Urothelium cell line (cell line): ENCODE measurements at regions not wholly inside any gene's neighbourhood (a gene's known extent, or its start where the extent isn't known, plus 50 kb on each side); places are given as distances from the start of the nearest gene placed in this dataset.
A peak's percentile ranks its signal among the peaks of the same experiment; 100 is the strongest.
"Not testable (repeated sequence)": the region's sequence is repeated elsewhere in the genome, so short reads cannot be mapped to it uniquely, and the experiment has no call there.

Experiments
- DNase-seq: peaks from one replicate; pipeline ENCODE4 v3.0.0; 2011; ENCODE audit warnings: low spot score, mixed read lengths
- FAIRE-seq: peaks from 2 replicates; lab custom pipeline; 2011; peaks lifted over from hg19 to GRCh38; lab: Jason Lieb, UNC

DNA sequence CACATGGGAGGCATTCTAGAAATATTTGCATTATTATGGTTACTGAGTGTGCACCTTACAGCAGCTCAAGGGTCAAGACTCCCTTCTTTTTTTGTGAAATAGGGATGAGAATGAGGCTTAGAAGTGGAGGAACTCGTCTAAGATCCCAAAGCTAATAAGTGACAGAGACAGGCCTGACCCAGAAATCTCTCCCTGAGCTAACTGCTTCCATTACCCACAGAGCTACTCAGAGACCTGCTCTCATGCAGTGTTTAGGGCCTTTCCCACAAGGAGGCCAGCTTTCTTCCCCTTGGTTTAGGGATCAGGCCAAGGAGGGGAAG, 301.7 kb downstream of the RPS24 start:
- no peak for FAIRE-seq
- no peak for DNase-seq

DNA sequence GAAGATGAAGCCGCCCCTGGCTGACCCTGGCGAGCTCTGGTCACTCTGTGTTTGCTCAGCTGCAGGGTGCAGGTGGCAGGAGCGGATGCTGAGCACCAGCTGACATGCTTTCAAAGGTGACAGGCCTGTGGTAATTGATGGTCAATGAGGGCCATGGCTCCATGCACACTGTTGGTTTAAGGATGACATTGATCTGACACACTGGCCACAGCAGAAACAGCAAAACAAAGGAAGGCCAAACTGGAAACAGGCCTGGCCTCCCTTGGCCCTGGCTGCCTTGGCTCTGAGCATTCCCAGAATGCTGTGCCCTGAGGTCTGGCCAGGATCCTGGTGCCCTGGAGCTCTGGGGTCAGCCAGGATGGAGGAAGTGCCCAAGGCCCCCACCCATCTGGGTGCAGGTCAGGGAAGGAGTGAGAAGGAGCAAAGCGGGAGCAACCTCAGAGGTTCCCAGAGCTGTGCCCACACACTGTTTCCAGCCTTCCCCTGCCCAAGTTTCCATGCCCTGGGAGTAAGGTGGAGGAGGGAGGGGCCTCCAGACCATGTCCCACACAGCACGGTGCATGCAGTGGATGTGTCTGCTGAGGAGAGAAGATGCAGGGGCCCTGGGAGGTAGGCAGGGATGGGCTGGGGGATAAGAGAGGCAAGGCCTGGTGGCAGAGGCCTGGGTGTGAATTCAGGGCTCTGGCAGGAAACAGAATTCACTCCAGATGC, 302.2 kb downstream of the RPS24 start:
- DNase-seq = no peak
- no peak for FAIRE-seq

DNA sequence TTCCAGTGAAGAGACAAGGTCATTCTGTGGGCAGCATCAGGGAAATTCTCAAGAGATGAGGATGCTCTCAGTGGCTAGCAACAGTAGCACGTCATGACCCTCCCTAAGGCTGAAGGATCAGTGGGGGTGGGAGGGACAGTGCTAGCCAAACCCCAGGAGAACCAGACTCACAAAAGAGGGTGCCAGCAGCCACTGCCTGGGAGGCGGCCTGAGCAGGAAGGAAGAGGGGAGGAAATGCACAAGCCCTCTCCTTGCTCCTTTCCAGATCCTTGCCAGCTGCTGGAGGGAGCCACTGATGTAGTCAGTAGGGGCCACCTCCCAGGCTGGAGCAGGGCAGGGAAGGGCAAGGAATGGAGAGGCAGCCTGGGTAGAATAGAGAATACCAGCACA, 302.7 kb downstream of the RPS24 start:
- DNase-seq (no peak), FAIRE-seq (no peak)

DNA sequence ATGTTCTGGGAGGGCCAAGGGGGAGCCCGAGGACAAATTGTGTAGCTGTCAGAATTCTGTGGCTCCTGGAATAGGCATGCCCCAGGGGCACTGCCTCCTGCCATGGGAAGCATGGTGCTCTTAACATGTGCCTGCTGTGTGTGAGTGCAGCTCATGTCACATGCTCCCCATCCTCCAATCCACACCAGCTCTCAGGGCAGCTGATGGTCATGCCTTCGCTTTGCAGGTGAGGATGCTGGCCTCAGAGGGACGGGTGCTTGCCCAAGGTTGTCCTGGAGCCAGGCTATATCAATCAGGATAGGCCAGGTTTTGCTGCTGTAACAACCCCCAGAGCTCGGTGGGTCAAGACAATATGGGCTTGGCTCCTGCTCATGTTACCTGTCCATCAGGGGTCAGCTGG, 303.4 kb downstream of the RPS24 start:
- DNase-seq (no peak), FAIRE-seq (peak; percentile 50)

DNA sequence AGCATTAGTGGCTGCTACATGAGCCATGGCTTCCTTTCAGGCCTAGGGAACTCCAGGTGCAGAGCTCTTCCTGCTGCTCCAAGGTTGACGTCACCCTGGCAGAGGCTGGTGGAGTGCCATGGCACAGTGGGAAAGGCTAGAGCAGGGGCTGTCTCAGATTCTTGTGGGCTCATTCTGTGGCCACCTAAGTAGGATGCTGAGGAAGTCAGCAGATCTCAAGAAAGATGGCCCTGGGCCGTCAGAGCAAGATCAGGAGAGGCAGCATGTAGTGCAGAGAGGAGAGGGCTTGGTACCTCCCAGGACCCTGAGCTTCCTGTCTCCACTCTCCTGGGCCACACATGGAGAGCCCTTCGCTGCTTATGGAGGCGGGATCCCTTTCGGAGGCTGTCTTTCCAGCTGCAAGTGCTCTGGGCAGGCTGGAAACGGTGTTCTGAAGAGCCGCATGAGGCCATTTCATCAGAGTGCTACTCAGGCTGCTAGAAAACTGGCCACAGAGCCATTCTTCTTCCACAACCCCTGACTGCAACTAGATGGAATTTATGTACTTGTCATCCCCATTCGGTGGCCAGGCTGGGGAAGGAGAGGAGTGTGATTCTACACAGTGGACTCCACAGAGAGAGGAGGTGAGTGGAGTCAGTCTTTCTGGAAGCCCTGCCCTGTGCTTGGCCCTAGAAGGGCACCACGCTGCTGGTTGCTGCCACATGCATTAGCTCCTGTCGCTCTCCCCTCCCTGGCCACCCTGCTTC, 304.2 kb downstream of the RPS24 start:
- DNase-seq = no peak
- FAIRE-seq = no peak

DNA sequence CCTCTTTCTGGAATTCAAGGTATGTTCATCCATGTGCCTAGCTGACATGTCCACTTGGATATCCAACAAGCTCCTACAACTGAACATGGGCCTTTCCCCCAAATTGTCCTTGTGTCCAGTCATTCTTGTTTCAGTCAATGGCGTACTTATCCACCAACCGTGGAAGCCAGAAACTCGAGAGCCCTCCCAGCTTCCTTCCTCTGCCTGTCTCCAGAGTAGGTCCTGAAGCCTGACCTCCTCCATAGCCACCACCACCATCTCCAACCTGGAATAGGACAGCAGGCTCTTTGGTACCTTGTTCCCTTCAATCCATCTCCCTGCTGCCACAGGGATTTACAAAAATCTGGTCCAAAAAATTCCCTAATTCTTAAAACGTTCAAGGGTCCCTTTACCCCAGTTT, 305.1 kb downstream of the RPS24 start:
- DNase-seq (no peak), FAIRE-seq (no peak)

DNA sequence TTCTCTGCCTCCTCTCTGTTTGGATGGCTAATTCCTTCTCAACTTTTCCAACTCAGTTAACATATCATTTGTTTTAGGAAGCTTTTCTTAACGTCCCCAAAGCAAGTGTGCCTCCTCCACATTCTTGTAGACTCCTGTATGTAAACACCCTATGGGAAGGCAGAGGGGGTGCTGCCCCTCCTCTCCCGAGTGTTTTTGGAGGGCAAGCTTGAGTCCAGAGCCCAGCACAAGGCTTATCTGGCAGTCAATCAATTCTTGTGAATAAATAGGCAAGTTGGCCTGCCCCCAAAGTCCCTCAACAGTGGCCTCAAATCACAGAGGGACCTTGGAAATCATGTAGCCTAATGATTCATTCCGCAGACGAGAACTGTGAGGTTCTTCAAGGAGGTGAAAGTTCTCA, 305.6 kb downstream of the RPS24 start:
- DNase-seq (no peak), FAIRE-seq (no peak)

DNA sequence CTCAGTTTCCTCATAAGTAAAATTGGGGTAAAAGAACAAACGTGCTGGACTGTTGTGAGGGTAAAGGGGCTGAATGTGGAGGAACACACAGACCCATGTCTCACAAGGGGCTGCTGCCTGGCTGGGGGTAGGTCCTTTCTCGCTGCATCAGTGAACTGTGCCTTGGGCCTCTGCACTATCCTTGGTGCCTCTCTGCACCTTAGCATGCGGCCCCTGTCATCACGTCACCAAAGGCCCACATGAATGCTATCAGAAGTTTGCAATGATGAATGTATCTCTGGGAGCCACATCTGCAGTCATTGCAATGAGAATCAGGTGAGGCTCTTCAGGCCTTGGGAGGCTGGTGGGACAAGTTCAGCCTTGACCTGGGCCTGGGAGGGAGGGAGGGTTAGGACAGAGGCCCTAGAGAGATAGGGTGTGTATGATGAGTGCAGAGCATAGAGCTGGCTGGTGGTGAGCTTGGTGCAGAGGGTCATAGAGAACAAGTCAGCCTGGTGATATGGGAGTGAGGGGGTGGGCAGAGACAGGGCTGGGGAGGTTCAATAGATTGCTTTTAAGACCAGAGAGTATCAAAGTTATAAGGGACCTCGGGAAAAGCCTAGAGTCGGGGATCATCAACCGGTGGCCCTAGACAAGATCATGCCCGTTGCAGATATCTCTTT, 308.4 kb downstream of the RPS24 start:
- no peak for FAIRE-seq
- no peak for DNase-seq

DNA sequence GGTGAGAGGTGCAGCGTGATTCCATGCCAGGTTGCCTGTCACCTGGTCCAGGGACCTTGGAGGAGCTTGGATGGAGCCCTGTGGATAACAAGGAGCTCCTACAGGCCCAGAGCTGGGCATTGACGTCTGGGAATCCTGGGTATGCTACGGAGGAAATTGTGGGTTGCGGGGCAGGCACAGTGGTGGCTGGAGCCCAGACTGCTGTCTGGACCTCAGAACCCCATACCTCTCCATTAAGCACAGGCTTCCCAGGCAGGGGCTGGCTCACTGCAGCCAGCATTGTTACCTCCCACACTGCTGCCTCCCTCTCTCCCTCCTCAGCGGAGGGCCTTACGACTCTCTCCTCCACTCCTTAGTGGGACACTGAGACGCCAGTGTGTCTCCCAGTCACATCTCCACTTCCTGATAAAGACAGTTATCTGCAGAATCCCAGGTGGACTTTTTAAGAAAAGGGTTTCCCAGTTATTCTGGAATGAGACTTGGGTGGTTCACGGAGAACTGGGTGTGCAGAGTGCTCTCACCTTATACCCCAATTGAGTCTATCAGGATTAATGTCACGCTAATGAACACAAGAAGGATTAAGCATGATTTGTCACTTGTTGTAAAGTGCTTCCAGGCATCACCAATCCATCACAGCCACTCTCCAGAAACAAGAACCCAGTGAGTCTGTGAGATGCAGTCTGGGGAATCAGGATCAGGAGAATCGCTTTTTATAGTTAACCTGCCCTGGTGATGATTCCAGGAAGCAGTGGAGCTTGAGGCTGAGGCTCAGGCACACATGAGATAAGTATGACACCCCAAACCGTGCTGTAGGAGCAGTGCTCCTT, 309.4 kb downstream of the RPS24 start:
- no peak for DNase-seq
- no peak for FAIRE-seq

DNA sequence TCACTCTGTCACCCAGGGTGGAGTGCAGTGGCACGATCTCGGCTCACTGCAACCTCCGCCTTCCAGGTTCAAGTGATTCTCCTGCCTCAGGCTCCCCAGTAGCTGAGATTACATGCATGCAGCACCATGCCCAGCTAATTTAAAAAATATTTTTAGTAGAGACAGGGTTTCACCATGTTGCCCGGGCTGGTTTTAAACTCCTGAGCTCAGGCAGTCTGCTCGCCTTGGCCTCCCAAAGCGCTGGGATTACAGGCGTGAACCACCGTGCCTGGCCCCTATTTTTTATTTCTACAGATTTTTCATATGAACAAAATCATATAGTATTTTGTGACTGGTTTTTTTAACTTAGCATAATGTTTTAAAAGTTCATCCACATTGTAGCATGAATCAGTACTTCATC, 310.6 kb downstream of the RPS24 start:
- FAIRE-seq, DNase-seq: not testable (repeated sequence)

DNA sequence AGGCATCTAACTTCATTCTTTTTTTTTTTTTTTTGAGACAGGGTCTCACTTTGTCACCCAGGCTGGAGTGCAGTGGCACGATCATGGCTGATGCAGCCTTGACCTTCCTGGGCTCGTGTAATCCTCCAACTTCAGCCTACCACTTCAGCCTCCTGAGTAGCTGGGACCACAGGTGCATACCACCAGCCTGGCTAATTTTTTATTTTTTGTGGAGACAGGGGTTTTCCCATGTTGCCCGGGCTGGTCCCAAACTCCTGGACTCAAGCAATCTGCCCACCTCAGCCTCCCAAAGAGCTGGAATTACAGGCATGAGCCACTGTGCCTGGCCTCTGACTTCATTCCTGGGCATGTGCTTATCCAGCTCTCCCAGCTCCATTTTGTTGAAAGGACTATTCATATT, 311.9 kb downstream of the RPS24 start:
- not testable (repeated sequence) for DNase-seq, FAIRE-seq

DNA sequence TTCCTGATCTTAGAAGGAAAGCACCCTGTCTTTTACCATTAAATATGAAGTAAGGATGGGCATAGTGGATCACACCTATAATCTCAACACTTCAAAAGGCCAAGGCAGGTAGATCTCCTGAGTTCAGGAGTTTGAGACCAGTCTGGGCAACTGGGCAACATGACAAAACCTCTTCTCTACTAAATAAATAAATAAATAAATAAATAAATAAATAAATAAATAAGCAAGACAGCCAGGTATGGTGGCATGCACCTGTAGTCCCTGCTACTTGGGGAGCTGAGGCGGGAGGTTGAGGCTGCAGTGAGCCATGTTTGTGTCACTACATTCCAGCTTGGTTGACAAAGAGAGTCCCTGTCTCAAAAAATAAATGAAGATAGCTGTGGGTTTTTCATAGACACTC, 313.1 kb downstream of the RPS24 start:
- DNase-seq (no peak), FAIRE-seq (no peak)

DNA sequence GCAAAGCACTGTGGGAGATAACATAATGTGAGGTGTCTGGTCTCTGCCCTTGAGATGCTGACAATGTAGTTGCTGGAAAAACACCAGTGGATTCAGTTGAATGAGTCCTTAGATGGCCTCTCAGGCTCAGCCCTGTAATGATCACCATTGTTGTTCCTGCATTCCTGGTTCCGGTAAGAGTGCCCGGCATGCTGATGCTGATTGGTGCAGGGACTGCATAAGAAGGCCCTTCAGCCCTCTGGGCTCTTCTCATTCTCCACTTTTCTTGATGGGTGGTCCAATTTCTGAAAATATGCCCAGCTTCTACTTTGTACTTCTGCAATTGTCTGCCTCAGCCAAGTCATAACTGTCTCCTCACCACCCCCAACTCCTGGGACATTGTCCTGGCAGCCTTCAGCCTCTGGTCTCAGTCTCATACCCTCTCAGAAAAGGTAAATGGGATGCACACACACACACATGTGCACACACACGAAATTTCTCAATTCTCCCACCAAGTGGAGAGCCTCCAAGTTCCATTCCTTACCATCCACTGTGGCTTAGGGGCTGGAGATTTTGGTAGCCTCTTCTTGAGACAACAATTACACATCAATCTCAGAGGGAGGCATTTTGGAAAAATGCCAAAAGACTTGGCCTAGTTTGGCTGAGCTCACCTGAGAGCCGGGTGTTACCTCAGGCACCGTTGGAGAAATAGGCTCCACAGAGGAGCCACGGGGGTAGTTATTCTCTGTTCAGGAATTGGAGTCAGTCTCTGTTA, 314.9 kb downstream of the RPS24 start:
- DNase-seq = no peak
- no peak for FAIRE-seq

DNA sequence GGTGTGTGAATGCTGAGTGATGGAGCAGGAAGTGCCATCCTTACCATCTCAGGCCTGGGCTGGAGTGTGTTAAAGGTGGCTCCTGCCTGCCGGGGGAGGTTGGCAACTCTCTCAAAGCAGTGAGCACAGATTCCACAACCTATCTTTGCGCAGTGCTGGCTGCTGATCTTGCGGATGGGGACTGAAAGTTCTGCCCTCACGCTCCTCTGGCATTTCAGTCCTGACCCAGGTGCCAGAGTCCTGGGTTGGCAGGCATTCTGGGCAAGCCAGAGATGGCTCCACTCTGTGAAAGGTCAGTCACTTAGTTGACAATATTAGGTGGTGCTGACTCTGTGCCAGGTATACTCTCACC, 315.5 kb downstream of the RPS24 start:
- FAIRE-seq (no peak), DNase-seq (no peak)

DNA sequence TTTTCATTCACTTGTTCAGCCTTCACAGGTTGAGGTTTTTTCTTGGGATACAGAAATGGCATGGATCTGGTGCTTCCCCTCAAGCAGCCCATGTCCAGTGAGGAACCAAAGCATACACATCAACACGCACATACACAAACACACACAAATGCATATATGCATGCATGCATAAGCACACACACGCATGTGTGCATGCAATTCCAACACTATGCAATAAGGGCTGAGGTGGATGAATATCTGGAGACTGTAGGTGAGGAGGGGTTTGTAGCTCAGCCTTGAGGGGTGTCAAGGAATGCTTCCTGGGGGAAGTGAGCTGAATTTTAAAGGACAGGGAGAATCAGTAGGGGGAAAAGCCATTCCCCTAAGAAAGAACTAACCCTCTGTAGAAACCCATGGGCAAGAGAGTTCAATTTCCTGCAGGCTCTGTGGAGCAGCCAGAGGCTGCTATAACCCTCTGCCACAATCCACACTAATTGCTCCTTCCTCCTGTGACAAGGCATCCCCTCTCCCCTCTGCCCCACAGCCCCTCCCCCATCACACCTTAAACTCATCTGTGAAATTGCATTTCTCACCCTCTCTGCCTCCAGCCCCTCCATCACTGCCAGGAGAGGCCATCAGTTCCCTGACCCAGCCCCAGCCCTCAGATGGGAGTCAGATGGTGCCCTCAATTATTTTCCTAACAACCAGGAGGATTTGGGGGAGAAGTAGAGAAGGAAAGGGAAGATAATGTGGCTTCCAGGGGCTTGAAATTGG, 316.4 kb downstream of the RPS24 start:
- DNase-seq (no peak), FAIRE-seq (peak; percentile 17)

DNA sequence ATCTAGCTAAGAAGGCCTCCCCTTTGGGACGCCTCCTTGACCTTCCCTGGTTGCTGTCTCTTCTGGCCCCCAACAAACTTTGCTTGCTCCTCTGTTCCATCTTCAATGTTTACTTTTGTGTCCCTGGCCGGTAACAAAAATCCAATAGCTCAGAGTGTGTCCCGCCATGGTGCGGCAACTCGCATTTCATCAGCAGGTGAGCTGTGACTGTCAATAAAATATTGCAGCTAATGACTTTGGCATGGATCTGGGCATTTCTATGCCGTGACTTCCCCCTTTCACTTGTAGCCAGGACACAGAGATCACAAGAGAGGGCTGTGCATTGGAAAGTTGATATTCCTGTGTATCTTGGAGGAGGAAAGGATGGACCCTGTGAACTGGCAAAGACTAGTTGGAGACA, 317.6 kb downstream of the RPS24 start:
- FAIRE-seq = no peak
- DNase-seq = no peak

DNA sequence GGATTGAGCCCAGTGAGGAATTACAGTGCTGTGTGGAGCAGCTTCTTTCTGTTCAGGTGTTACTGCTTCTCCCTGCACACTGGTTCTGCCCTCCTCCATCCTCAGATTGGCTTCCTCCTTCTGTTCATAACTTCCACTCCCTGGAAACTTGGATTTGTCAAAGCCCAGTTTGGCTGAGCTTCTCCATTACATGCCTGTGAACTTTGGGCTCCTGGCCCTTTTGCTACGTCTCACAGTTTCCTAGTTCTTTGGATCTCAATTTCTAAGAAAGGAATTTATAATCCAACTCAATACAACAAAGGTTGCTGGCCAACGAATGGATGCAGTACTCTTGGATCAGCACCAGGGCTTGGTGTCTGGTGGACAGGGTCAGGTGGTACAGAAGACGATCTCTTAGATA, 318.1 kb downstream of the RPS24 start:
- no peak for DNase-seq
- FAIRE-seq = peak; percentile 23

DNA sequence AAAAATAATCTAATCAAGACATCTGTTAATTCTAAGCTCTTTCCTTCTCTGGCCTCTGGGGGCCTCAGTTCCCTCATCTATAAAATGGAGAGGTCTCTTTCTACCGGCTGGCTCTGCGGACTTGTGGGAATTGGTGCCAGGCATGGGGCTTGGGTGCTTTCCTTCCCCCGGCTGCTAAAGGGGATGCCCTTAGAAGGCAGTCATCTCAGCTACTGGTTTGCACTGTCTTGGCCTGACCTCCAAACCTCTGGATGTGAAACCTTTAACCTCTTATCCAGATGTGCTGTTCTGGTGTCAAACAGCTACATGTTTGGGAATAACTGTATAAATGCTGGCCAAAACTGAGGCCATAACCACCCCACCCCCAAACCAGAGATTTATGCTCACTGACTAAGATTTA, 320.0 kb downstream of the RPS24 start:
- DNase-seq (no peak), FAIRE-seq (no peak)

DNA sequence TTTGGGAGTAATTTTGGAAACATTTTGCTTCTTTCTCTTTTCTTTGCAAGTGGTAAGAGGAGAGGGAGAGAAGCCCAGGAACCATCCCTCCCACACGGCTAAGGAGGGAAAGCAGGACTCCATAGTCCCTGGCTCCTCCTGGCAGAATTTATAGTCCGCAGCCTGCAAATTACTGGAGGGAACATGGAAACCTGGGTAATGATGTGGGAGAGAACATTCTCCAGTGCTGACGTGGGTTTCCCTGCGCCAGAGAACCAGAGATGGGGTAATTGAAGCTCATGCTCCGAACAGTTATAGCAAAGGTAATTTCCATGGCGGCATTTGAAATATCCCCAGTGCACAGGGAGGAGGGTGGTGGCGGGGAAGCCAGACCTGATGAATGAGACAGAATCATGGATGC, 320.4 kb downstream of the RPS24 start:
- FAIRE-seq (no peak), DNase-seq (no peak)

DNA sequence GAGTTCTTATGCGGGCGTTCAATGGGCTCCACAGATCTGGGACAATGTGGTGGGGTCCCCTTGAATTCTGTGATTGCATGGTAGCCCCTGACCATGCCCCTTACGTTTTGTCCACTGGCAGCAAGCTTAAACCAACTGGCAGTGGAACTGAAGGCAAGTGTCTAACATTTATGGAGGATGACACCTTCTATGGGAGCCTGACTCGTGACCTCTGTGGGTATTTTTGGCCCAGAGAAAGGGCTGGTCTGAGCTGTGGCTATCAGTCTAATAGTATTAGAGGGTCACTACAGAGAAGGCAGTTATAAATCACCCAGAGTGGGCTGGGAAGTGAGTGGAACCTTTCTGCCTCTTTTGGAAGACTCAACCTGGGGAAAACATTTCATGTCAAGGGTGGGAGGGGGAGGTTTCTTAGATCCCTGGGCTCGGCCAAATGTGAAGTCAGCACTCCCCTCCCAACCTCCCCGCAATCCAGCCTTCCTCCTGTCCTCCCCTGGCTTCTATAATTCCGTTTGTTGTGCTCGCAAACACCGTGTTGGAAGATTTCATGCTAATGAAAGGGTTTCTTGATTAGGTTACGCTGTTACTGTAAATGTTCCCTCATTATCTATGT, 322.7 kb downstream of the RPS24 start:
- FAIRE-seq = no peak

More for the DNA sequence above, 322.7 kb downstream of the RPS24 start:
- no peak for DNase-seq
